GM12875 (cell line): ENCODE measurements at regions not wholly inside any gene's neighbourhood (a gene's known extent, or its start where the extent isn't known, plus 50 kb on each side); places are given as distances from the start of the nearest gene placed in this dataset.

ENCODE experiments used
- H3K4me3 ChIP-seq: one replicate; pipeline ENCODE4 v1.5.1; 2011; ENCODE audit warnings: low read depth, low read length, control low read depth
- TF ChIP-seq, protein P1 (sequence below): IDR thresholded peaks from 2 replicates; pipeline ENCODE4 v1.5.1; 2011; ENCODE audit warnings: low read depth, mild to moderate bottlenecking, control low read depth, inconsistent platforms, low read length, moderate library complexity, borderline replicate concordance; ENCODE audit not compliant: insufficient read depth

DNA sequence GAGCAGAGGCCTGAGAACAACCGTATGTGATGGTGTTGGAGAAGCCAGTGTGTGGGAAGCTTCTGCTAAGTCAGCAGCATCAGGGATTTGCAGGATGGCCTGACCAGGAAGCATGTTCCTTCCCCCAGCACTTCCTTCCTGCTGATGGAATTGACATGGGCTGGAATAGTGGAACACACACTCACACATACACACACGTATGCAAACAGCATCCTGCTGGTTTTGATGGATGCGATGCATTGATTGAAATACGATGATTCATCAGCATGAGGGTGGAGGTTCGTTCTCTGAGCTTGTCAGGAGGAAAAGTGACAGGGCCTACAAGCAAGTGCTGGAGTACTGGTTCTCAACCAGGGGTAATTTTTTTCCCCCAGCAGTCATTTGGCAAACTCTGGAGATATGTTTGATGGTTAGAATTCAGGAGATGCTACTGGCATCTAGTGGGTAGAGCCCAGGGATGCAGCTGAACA, 229.1 kb downstream of the NFATC2 start:
- TF ChIP-seq, protein P1, sequence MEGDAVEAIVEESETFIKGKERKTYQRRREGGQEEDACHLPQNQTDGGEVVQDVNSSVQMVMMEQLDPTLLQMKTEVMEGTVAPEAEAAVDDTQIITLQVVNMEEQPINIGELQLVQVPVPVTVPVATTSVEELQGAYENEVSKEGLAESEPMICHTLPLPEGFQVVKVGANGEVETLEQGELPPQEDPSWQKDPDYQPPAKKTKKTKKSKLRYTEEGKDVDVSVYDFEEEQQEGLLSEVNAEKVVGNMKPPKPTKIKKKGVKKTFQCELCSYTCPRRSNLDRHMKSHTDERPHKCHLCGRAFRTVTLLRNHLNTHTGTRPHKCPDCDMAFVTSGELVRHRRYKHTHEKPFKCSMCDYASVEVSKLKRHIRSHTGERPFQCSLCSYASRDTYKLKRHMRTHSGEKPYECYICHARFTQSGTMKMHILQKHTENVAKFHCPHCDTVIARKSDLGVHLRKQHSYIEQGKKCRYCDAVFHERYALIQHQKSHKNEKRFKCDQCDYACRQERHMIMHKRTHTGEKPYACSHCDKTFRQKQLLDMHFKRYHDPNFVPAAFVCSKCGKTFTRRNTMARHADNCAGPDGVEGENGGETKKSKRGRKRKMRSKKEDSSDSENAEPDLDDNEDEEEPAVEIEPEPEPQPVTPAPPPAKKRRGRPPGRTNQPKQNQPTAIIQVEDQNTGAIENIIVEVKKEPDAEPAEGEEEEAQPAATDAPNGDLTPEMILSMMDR, result no peak
- no peak overlapping the region for H3K4me3 ChIP-seq

- TF ChIP-seq, protein P1, result no peak
- H3K4me3 ChIP-seq, result no peak overlapping the region
Measured at GRCh38 chr20:51312480-51312783, 230.1 kb downstream of the NFATC2 start.

- no peak overlapping the region for H3K4me3 ChIP-seq
- TF ChIP-seq, protein P1, result no peak
Measured at GRCh38 chr20:51311636-51312479, 230.7 kb downstream of the NFATC2 start.

DNA sequence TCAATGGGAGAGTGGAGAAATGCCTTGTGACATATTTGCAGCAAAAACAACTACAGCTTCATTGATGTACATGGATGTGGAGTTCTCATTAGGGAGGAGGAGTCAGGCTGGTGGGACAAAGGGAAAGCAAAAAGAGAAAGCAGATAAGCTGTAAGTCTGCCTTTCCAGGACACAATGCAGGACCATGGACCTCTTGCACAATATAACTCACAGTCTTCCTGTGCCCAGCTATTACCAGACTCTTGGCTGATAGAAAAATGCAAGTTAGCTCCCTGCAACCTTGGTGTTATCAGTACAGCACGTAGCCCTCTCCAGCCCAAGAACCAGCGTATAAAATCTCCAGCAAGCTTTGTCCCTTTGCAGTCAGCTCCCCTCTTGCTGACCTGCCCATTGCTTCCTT, 232.3 kb downstream of the NFATC2 start:
- H3K4me3 ChIP-seq, result no peak overlapping the region
- TF ChIP-seq, protein P1, result no peak

DNA sequence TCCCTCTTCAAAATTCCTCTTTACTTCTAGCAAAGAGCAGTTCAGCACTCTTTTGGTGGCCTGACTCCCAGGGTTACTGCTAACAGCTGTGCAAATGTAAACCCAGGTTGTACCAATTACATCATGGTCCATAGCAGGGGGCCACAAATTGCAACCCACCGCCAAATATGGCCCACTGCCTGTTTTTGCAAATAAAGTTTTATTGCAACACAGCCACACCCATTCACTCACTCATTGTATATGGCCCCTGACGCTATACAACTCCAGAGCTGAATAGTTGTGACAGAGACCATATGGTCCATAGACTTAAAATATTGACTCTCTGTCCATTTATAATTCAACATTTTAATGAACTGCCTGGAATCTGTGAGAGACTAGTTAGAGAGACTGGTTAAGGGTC, 233.4 kb downstream of the NFATC2 start:
- TF ChIP-seq, protein P1, result no peak

DNA sequence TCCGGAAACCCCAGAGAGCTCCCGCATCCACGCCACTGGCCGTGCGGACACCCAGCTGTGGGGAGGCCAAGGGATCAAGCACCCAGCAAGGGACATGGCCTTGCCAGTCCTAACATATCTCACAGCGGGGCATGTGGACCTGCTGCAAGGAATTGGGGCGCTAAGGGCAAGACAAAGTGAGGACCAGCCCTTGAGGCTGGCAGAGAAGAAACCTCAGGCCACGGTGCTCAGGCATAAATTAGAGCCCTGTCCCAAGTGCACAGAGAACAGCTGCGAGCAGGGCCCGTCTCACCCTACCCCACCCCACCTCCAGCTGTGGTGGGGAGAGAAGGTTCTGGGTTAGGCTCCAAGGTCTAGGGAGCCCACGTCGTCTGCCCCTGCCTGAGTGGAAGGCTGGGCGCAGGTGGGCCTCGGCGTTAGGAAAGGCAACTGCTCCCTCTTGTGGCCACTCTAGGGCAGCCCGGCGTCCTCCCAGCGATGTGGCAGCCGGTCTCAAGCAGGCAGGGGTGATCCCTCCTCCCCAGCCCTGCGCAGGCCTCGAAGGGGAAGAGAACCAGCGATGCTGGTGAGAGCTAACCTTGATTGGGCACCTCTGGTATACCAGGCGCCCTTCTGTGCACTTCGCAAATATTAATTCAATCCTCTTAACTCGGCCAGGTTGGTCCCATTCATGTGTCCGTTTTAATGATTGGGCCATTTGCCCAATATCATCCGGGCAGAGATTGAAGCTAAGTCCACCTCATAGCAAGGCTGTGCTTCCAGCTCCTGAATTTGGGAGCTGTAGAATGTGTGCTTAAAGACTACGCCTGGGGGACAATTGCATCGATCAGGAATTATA, 235.8 kb downstream of the NFATC2 start:
- H3K4me3 ChIP-seq, result no peak overlapping the region
- TF ChIP-seq, protein P1, result peak; percentile 90

More for the DNA sequence above, 233.4 kb downstream of the NFATC2 start:
- H3K4me3 ChIP-seq, result no peak overlapping the region
